ENCODE measurements at regions not wholly inside any gene's neighbourhood (a gene's known extent, or its start where the extent isn't known, plus 50 kb on each side); places are given as distances from the start of the nearest gene placed in this dataset.
"Not testable (repeated sequence)": the region's sequence is repeated elsewhere in the genome, so short reads cannot be mapped to it uniquely, and the experiment has no call there.

DNA sequence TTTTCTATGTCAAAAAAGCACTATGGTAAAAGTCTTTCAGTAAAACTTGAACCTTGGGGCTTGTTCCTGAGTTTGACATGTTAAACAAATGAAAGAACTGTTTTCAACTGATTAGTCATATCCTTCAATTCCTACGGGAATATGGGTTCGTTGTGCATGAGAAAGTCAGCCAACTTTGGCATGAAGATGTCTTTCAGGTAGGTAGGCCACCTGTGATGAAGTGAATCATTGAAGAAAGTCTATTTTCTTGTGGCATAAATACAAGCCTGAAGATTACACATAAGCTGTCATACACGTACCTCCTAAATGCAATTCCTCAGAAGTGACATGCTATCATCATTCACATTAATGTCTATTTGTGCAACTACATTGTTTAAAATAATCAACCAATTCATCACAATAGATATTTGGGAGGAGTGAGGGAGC lies 513.0 kb downstream of the IRS2 start:
- no peaks in the 10 kb centered on the region for H3K27me3 Mint-ChIP-seq (ENCODE audit: low read depth)
- peak overlapping the region; percentile 73 for H3K27ac Mint-ChIP-seq (ENCODE audit: unreplicated experiment)
- no peak for DNase-seq (ENCODE audit: low spot score)
- TF ChIP-seq CTCF (IDR thresholded peaks at IDR 0.05): no peak
- H3K4me1 Mint-ChIP-seq (ENCODE audit: low read depth): peaks cover 43% of the 10 kb centered on the region
- peak overlapping the region; percentile 27 for H3K4me3 Mint-ChIP-seq (ENCODE audit: unreplicated experiment)
- no peaks in the 10 kb centered on the region for H3K36me3 Mint-ChIP-seq (ENCODE audit: low read depth)
- no peaks in the 10 kb centered on the region for H3K9me3 Mint-ChIP-seq (ENCODE audit: low read depth)

DNA sequence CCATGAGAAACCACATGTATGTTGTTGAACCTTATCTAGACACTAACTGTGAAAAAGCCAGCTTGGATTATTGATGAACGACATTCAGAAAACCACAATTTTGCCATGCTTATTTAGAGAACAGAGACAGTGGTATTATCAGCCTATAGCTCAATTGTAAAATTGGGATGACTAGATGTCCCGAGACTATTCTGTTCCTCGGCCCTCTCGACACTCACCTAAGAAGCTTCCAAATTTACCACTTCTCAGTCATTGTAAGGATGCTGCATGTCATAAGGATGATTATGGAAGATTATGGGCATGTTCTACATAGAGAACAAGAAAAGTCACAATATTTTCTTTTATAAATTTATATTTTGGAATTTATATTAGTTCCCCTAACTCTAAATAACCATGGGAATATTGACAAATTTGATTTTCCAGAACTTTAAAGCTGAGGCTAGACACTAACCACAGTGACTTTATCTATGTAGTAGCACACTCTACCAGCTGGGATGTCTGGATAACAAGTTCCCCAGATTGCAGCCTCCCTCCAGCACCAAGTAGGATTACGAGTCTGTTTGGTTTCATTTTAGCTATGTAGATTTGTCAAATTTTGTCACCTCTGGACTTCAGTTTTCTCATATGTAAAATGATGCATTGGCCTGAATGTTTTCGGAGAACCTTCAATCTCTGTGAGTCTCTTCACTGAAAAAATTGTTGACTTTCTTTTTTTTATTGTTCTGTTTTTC lies 513.6 kb downstream of the IRS2 start:
- H3K36me3 Mint-ChIP-seq (ENCODE audit: low read depth): no peaks in the 10 kb centered on the region
- peak overlapping the region; percentile 27 for H3K4me3 Mint-ChIP-seq (ENCODE audit: unreplicated experiment)
- no peaks in the 10 kb centered on the region for H3K9me3 Mint-ChIP-seq (ENCODE audit: low read depth)
- peak overlapping the region; percentile 73 for H3K27ac Mint-ChIP-seq (ENCODE audit: unreplicated experiment)
- H3K27me3 Mint-ChIP-seq (ENCODE audit: low read depth): no peaks in the 10 kb centered on the region
- TF ChIP-seq CTCF (IDR thresholded peaks at IDR 0.05): no peak
- peaks cover 45% of the 10 kb centered on the region for H3K4me1 Mint-ChIP-seq (ENCODE audit: low read depth)
- no peak for DNase-seq (ENCODE audit: low spot score)

DNA sequence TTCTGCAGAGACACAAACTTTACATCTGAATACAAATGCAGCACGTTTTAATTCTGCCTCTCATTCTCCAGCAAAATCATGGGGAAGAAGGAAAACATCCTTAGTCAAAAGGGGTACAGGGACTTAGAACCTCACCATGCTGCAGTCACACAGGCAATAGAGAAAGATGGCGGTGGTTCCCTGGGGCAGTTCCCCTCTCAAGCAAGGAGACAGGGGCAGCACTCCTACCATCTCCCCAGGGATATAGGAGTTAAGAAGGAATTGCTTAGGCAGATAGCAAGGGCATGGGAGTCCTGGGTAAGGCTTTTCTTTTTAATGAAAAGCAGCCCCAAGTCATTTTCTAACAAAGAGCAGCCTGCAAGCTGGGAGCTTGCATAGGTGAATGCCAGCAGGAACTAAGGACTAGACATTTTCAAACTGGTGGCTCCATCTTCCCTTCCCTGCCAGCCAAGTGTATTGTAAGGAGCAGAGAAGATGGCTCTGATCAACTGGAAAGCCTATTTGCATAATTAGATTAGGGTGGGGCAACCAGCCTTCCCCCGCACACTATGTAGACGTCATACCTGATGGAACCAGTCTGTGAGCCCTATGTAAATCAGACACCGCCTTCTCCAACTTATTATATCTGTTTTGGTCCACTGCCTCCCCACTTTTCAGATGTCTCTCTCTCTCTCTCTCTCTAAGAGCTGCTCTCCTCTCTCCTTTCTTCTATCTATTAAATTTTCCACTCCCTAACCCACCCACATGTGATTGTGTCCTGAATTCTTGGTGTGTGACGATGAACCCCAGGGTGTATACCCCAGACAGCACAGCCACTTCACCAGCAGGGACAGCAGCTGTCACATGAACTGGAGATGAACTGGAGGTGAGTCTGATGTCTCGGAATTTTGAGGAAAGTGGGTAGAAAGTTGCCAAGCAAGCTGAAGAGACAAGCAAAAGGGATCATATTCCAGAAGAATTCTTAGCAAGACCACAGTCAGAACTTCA lies 514.5 kb downstream of the IRS2 start:
- H3K9me3 Mint-ChIP-seq (ENCODE audit: low read depth): no peaks in the 10 kb centered on the region
- peak overlapping the region; percentile 27 for H3K4me3 Mint-ChIP-seq (ENCODE audit: unreplicated experiment)
- DNase-seq (ENCODE audit: low spot score): no peak
- H3K4me1 Mint-ChIP-seq (ENCODE audit: low read depth): peaks cover 52% of the 10 kb centered on the region
- H3K27me3 Mint-ChIP-seq (ENCODE audit: low read depth): no peaks in the 10 kb centered on the region
- no peak for TF ChIP-seq CTCF (IDR thresholded peaks at IDR 0.05)
- peak overlapping the region; percentile 90 for H3K27ac Mint-ChIP-seq (ENCODE audit: unreplicated experiment)
- H3K36me3 Mint-ChIP-seq (ENCODE audit: low read depth): no peaks in the 10 kb centered on the region

GRCh38 chr13:109271061-109271460 lies 515.3 kb downstream of the IRS2 start:
- H3K9me3 Mint-ChIP-seq (ENCODE audit: low read depth): no peaks in the 10 kb centered on the region
- TF ChIP-seq CTCF (IDR thresholded peaks at IDR 0.05): no peak
- H3K27me3 Mint-ChIP-seq (ENCODE audit: low read depth): no peaks in the 10 kb centered on the region
- DNase-seq (ENCODE audit: low spot score): no peak
- H3K4me1 Mint-ChIP-seq (ENCODE audit: low read depth): peaks cover 54% of the 10 kb centered on the region
- no peaks in the 10 kb centered on the region for H3K36me3 Mint-ChIP-seq (ENCODE audit: low read depth)
- no peak overlapping the region for H3K4me3 Mint-ChIP-seq (ENCODE audit: unreplicated experiment)
- H3K27ac Mint-ChIP-seq (ENCODE audit: unreplicated experiment): peak overlapping the region; percentile 24

DNA sequence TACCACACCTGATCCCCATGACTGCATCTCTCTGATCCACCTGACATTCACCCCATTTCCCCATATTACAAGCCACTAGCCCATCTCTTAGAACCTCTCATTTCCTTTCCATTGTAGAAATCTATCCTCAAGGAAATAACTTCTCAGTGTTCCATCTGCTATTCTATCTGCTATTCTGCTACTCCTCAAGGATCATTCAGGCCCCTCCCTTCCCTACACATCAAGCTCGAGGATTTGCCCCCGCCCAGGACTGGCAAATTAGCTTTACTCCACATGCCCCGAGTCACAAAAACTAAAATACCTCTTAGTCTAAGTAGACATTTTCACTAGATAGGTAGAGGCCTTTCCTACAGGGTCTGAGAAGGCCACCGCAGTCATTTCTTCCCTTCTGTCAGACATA lies 517.0 kb downstream of the IRS2 start:
- peaks cover 56% of the 10 kb centered on the region for H3K4me1 Mint-ChIP-seq (ENCODE audit: low read depth)
- H3K27me3 Mint-ChIP-seq (ENCODE audit: low read depth); H3K9me3 Mint-ChIP-seq (ENCODE audit: low read depth); DNase-seq (ENCODE audit: low spot score); H3K4me3 Mint-ChIP-seq (ENCODE audit: unreplicated experiment); H3K27ac Mint-ChIP-seq (ENCODE audit: unreplicated experiment); H3K36me3 Mint-ChIP-seq (ENCODE audit: low read depth): not testable (repeated sequence)

GRCh38 chr13:109268492-109268891 lies 517.9 kb downstream of the IRS2 start:
- H3K4me1 Mint-ChIP-seq (ENCODE audit: low read depth): peaks cover 48% of the 10 kb centered on the region
- H3K27ac Mint-ChIP-seq (ENCODE audit: unreplicated experiment); H3K27me3 Mint-ChIP-seq (ENCODE audit: low read depth); H3K4me3 Mint-ChIP-seq (ENCODE audit: unreplicated experiment); H3K36me3 Mint-ChIP-seq (ENCODE audit: low read depth); DNase-seq (ENCODE audit: low spot score); H3K9me3 Mint-ChIP-seq (ENCODE audit: low read depth): not testable (repeated sequence)

DNA sequence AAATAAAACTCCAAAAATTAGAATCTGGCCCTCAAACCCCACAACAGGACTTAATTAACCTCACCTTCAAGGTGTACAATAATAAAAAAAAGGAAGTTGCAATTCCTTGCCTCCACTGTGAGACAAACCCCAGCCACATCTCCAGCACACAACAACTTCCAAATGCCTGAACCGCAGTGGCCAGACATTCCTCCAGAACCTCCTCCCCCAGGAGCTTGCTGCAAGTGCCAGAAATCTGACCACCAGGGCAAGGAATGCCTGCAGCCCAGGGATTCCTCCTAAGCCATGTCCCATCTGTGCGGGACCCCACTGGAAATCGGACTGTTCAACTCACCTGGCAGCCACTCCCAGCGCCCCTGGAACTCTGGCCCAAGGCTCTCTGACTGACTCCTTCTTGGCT lies 519.0 kb downstream of the IRS2 start:
- H3K27ac Mint-ChIP-seq (ENCODE audit: unreplicated experiment): peak overlapping the region; percentile 12
- DNase-seq (ENCODE audit: low spot score); H3K27me3 Mint-ChIP-seq (ENCODE audit: low read depth); H3K36me3 Mint-ChIP-seq (ENCODE audit: low read depth); H3K4me3 Mint-ChIP-seq (ENCODE audit: unreplicated experiment); H3K9me3 Mint-ChIP-seq (ENCODE audit: low read depth): not testable (repeated sequence)
- peaks cover 39% of the 10 kb centered on the region for H3K4me1 Mint-ChIP-seq (ENCODE audit: low read depth)

DNA sequence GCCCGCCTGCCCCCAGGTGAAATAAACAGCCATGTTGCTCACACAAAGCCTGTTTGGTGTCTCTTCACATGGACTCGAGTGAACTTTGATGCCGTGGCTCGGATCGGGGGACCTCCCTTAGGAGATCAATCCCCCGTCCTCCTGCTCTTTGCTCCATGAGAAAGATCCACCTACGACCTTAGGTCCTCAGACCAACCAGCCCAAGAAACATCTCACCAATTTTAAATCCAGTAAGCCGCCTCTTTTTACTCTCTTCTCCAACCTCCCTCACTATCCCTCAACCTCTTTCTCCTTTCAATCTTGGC lies 521.0 kb downstream of the IRS2 start:
- H3K4me3 Mint-ChIP-seq (ENCODE audit: unreplicated experiment); H3K27ac Mint-ChIP-seq (ENCODE audit: unreplicated experiment); H3K9me3 Mint-ChIP-seq (ENCODE audit: low read depth); H3K36me3 Mint-ChIP-seq (ENCODE audit: low read depth); H3K27me3 Mint-ChIP-seq (ENCODE audit: low read depth); DNase-seq (ENCODE audit: low spot score): not testable (repeated sequence)
- peaks cover 23% of the 10 kb centered on the region for H3K4me1 Mint-ChIP-seq (ENCODE audit: low read depth)
